GM12878 (cell line): ENCODE measurements at regions not wholly inside any gene's neighbourhood (a gene's known extent, or its start where the extent isn't known, plus 50 kb on each side); places are given as distances from the start of the nearest gene placed in this dataset.

ENCODE experiments used
- ATAC-seq: fragments of 200-7000 bp; cut with Tn5 transposase; 3 replicates; pipeline ENCODE4 v1.9.1; 2020; ENCODE audit warnings: mild to moderate bottlenecking, moderate library complexity
- BruUV-seq: library from RNA; stranded (reverse); fragments of 400-500 nt; replicated peaks from 2 replicates; lab custom pipeline; 2021; lab: Mats Ljungman, UMichigan
- CTCF ChIA-PET: fragments of 300-600 bp; sonication (Branson Sonifier 250); formaldehyde crosslinking; extraction: SDS; loops from one replicate; lab custom pipeline; 2021; ENCODE audit warnings: inconsistent platforms; lab: Yijun Ruan, JAX
- POLR2A ChIA-PET: fragments of 350-600 bp; formaldehyde crosslinking; extraction: SDS; loops from one replicate; lab custom pipeline; 2021; ENCODE audit warnings: inconsistent platforms; lab: Charles Lee
- RAD21 ChIA-PET: fragments of 300-600 bp; sonication (Branson Sonifier 250); formaldehyde crosslinking; loops from one replicate; lab custom pipeline; 2023; ENCODE audit warnings: antibody characterized with exemption; ENCODE audit not compliant: unreplicated experiment; lab: Charles Lee
- SMC1A ChIA-PET: fragments of 300-600 bp; sonication (Branson Sonifier 250); formaldehyde crosslinking; loops from one replicate; lab custom pipeline; 2023; ENCODE audit not compliant: unreplicated experiment, uncharacterized antibody; lab: Charles Lee
- DNase-seq: peaks from one replicate; pipeline ENCODE4 v3.0.0-alpha.2; 2011; ENCODE audit warnings: low read depth, low spot score
- FAIRE-seq: peaks from 3 replicates; lab custom pipeline; 2011; peaks lifted over from hg19 to GRCh38; lab: Jason Lieb, UNC
- H2AFZ ChIP-seq: 2 replicates; pipeline ENCODE4 v1.6.0; 2011; ENCODE audit warnings: low read depth, low read length, control low read depth; ENCODE audit not compliant: control insufficient read depth
- H3K27ac ChIP-seq: 2 replicates; pipeline ENCODE4 v1.5.1; 2011; ENCODE audit warnings: control low read depth; ENCODE audit not compliant: control insufficient read depth, insufficient read depth
- H3K27me3 ChIP-seq, 2 experiments: replicated peaks in 1 of 2; 2 replicates each; pipeline versions ENCODE4 v1.6.0 to v1.6.1; 2011; ENCODE audit warnings: low read length in 1 of 2; ENCODE audit not compliant: control insufficient read depth in 2 of 2, insufficient read depth in 2 of 2
- H3K36me3 ChIP-seq, 2 experiments: 2 replicates each; pipeline ENCODE4 v1.5.1; 2011; ENCODE audit warnings: low read length in 1 of 2; ENCODE audit not compliant: control insufficient read depth in 2 of 2, insufficient read depth in 2 of 2
- H3K4me1 ChIP-seq: 2 replicates; pipeline ENCODE4 v1.6.1; 2011; ENCODE audit warnings: mild to moderate bottlenecking, low read length, moderate library complexity, mixed read lengths; ENCODE audit not compliant: control insufficient read depth, insufficient read depth
- H3K4me2 ChIP-seq: 2 replicates; pipeline ENCODE4 v1.6.0; 2011; ENCODE audit warnings: control low read depth; ENCODE audit not compliant: control insufficient read depth, insufficient read depth
- H3K4me3 ChIP-seq: fragments of 200-600 bp; sonication (generic); 2 replicates; pipeline ENCODE4 v1.5.1; 2016
- H3K79me2 ChIP-seq: 2 replicates; pipeline ENCODE4 v1.6.0; 2011; ENCODE audit warnings: low read length; ENCODE audit not compliant: control insufficient read depth, insufficient read depth
- H3K9ac ChIP-seq: 2 replicates; pipeline ENCODE4 v1.8.0; 2011; ENCODE audit warnings: low read length, control low read depth, mixed read lengths; ENCODE audit not compliant: control insufficient read depth, insufficient read depth
- H3K9me3 ChIP-seq: replicated peaks from 3 replicates; pipeline ENCODE4 v1.5.1; 2011; ENCODE audit warnings: mild to moderate bottlenecking, low read length; ENCODE audit not compliant: control insufficient read depth, insufficient read depth
- H4K20me1 ChIP-seq: 2 replicates; pipeline ENCODE4 v1.6.0; 2011; ENCODE audit not compliant: control insufficient read depth, insufficient read depth
- ATF2 ChIP-seq: IDR thresholded peaks from 2 replicates; pipeline ENCODE4 v1.6.1; 2012; ENCODE audit warnings: low read length, inconsistent platforms
- CREB1 ChIP-seq: IDR thresholded peaks from 2 replicates; pipeline ENCODE4 v1.6.1; 2012; ENCODE audit warnings: low read depth, mild to moderate bottlenecking, inconsistent platforms
- EED ChIP-seq: sonication (generic); IDR thresholded peaks from 2 replicates; pipeline ENCODE4 v1.6.1; 2016; ENCODE audit warnings: antibody characterized with exemption, low read depth
- EGR1 ChIP-seq, 2 experiments: IDR thresholded peaks; 1 replicate in 1 of 2; 2 replicates in 1 of 2; pipeline ENCODE4 v1.6.1; 2011 to 2012; ENCODE audit warnings: low read depth in 2 of 2, low read length in 2 of 2, borderline replicate concordance in 1 of 2, mild to moderate bottlenecking in 1 of 2, moderate library complexity in 1 of 2
- FOS ChIP-seq: IDR thresholded peaks from 3 replicates; pipeline ENCODE4 v1.6.1; 2011; ENCODE audit warnings: borderline replicate concordance; ENCODE audit not compliant: insufficient read length; ENCODE audit errors: extremely low read depth
- JUNB ChIP-seq: IDR thresholded peaks from 2 replicates; pipeline ENCODE4 v1.6.1; 2016; ENCODE audit warnings: antibody characterized with exemption, mild to moderate bottlenecking
- MTA2 ChIP-seq: fragments of 450-650 bp; IDR thresholded peaks from 2 replicates; pipeline ENCODE4 v1.6.1; 2016; ENCODE audit warnings: low read depth, mild to moderate bottlenecking, moderate library complexity
- NRF1 ChIP-seq: conservative IDR thresholded peaks from 2 replicates; pipeline ENCODE4 v1.6.1; 2011; ENCODE audit warnings: mild to moderate bottlenecking, low read depth, low read length, improper control_type of control experiment
- PKNOX1 ChIP-seq: fragments of 450-650 bp; IDR thresholded peaks from 2 replicates; pipeline ENCODE4 v1.6.1; 2016; ENCODE audit warnings: mild to moderate bottlenecking
- TCF12 ChIP-seq: IDR thresholded peaks from 2 replicates; pipeline ENCODE4 v1.6.1; 2011; ENCODE audit warnings: low read depth, mild to moderate bottlenecking, low read length
- ZBTB40 ChIP-seq: fragments of 450-650 bp; IDR thresholded peaks from 2 replicates; pipeline ENCODE4 v1.6.1; 2016; ENCODE audit warnings: mild to moderate bottlenecking, moderate library complexity, borderline replicate concordance
- WGBS: methylation state at CpG from one replicate; pipeline ENCODE4 v1.1.6; 2016; ENCODE audit warnings: low lambda C conversion rate; ENCODE audit not compliant: insufficient replicate concordance, insufficient coverage; ENCODE audit errors: missing lambda C conversion rate; 5-methylcytosine and 5-hydroxymethylcytosine counted together
- in situ Hi-C: fragments of 300-500 bp; cut with MboI; formaldehyde crosslinking; loops from 9 replicates; pipeline ENCODE4 v1.14.3; 2018; ENCODE audit warnings: mixed read lengths
- intact Hi-C: fragments of 100-400 bp; cut with micrococcal nuclease; formaldehyde crosslinking; loops from one replicate; pipeline ENCODE4 v1.14.2; 2022; ENCODE audit not compliant: unreplicated experiment

GRCh38 chr4:33067221-33067620 is 2347.1 kb downstream of the PCDH7 start:
- H3K79me2 ChIP-seq = no peaks in the 10 kb centered on the region
- 0% methylated on average over 1 of the region's 1 CpG for WGBS
- no peak overlapping the region for H3K4me3 ChIP-seq
- ChIA-PET POLR2A (no interaction called here), RAD21 (no interaction called here), CTCF (no interaction called here), SMC1A (interaction anchor here (1.0 kb wide), 1 partner anchor 90 kb away, joined by 3 read pairs; no protein-coding TSS in a partner anchor)
- TF ChIP-seq NRF1 (no peak), PKNOX1 (no peak), EED (no peak), CREB1 (no peak), TCF12 (no peak), FOS (no peak), ZBTB40 (no peak), JUNB (no peak), ATF2 (no peak), EGR1 (IDR thresholded peaks at IDR 0.05; ENCODE audit: borderline replicate concordance in 1 of 2, low read depth in 2 of 2, low read length in 2 of 2) (no peak), MTA2 (no peak)
- no peak overlapping the region for H3K9ac ChIP-seq
- no peaks in the 10 kb centered on the region for H4K20me1 ChIP-seq
- H2AFZ ChIP-seq = no peak overlapping the region
- FAIRE-seq (no peak), DNase-seq (no peak), ATAC-seq (no peak)
- intact Hi-C loops = no loop called here
- H3K4me1 ChIP-seq = no peaks in the 10 kb centered on the region
- no peak overlapping the region for H3K4me2 ChIP-seq
- no TSS peak for BruUV-seq
- in situ Hi-C loops = no loop called here
- no peaks in the 10 kb centered on the region; the same call in 2 of the 3 replicates for H3K9me3 ChIP-seq
- no peak overlapping the region for H3K27ac ChIP-seq
- no peaks in the 10 kb centered on the region for H3K36me3 ChIP-seq
- no peaks in the 10 kb centered on the region for H3K27me3 ChIP-seq
